Prostate gland (tissue), 2 donors: ENCODE measurements at regions not wholly inside any gene's neighbourhood (a gene's known extent, or its start where the extent isn't known, plus 50 kb on each side); places are given as distances from the start of the nearest gene placed in this dataset.

ENCODE experiments used
- CTCF ChIP-seq, 4 experiments: fragments of 200-600 bp in 2 of 4; fragments of 450-650 bp in 2 of 4; sonication (generic) in 2 of 4; IDR thresholded peaks; 1 replicate in 3 of 4; 2 replicates in 1 of 4; pipeline ENCODE4 v1.5.1; 2016 to 2019; ENCODE audit warnings: antibody characterized with exemption in 4 of 4, mild to moderate bottlenecking in 2 of 4, moderate library complexity in 2 of 4
- POLR2A ChIP-seq: fragments of 450-650 bp; IDR thresholded peaks from one replicate; pipeline ENCODE4 v1.6.1; 2016; ENCODE audit warnings: antibody characterized with exemption, mild to moderate bottlenecking
- POLR2AphosphoS5 ChIP-seq: sonication (generic); formaldehyde crosslinking; IDR thresholded peaks from one replicate; pipeline ENCODE4 v1.6.1; 2017; ENCODE audit warnings: antibody characterized with exemption

GRCh38 chr3:43159131-43159875, 53.4 kb upstream of the POMGNT2 start:
- TF ChIP-seq CTCF (IDR thresholded peaks at IDR 0.05) (no peak), POLR2AphosphoS5 (no peak), POLR2A (no peak)
